Heart right ventricle (tissue), 16 donors: ENCODE measurements at regions not wholly inside any gene's neighbourhood (a gene's known extent, or its start where the extent isn't known, plus 50 kb on each side); places are given as distances from the start of the nearest gene placed in this dataset.

Experiments
- ATAC-seq, 8 donors: fragments of 200-7000 bp; cut with Tn5 transposase; one replicate each; pipeline ENCODE4 v1.9.1; 2020; ENCODE audit warnings: mild to moderate bottlenecking in 8 of 8, moderate library complexity in 8 of 8, moderate number of reproducible peaks in 1 of 8
- DNase-seq, 2 donors: peaks; one replicate each; pipeline ENCODE4 v3.0.0-alpha.2; 2020
- H3K27ac ChIP-seq, 10 donors: fragments of 200-600 bp; sonication (generic) in 2 of 10; one replicate each; pipeline versions ENCODE4 v1.5.0 to v1.8.0; 2020 to 2022; ENCODE audit warnings: mild to moderate bottlenecking in 3 of 10
- H3K27me3 ChIP-seq, 7 donors: fragments of 200-600 bp; one replicate each; pipeline ENCODE4 v1.8.0; 2021 to 2022; ENCODE audit warnings: mild to moderate bottlenecking in 2 of 7
- H3K36me3 ChIP-seq, 9 donors: fragments of 200-600 bp; sonication (generic) in 1 of 9; one replicate each; pipeline versions ENCODE4 v1.5.0 to v1.8.0; 2020 to 2022; ENCODE audit warnings: mild to moderate bottlenecking in 2 of 9
- H3K4me1 ChIP-seq, 9 donors: fragments of 200-600 bp; sonication (generic) in 1 of 9; one replicate each; pipeline versions ENCODE4 v1.5.0 to v1.8.0; 2020 to 2022; ENCODE audit warnings: mild to moderate bottlenecking in 4 of 9
- H3K4me3 ChIP-seq, 10 donors: fragments of 200-600 bp; sonication (generic) in 2 of 10; one replicate each; pipeline versions ENCODE4 v1.5.0 to v1.8.0; 2020 to 2022; ENCODE audit warnings: mild to moderate bottlenecking in 7 of 10, moderate library complexity in 2 of 10
- H3K9me3 ChIP-seq, 11 donors: fragments of 200-600 bp in 10 of 11; sonication (generic) in 2 of 11; one replicate each; pipeline versions ENCODE4 v1.5.0 to v1.8.0; 2013 to 2022; ENCODE audit warnings: mild to moderate bottlenecking in 2 of 11, control low read depth in 1 of 11, moderate library complexity in 1 of 11
- CTCF ChIP-seq, 9 donors: fragments of 200-600 bp; sonication (generic) in 2 of 9; IDR thresholded peaks; one replicate each; pipeline versions ENCODE4 v1.5.0 to v1.8.0; 2021 to 2022; ENCODE audit warnings: antibody characterized with exemption in 9 of 9, mild to moderate bottlenecking in 5 of 9, moderate library complexity in 1 of 9
- WGBS, 2 donors: extraction: QIAGEN DNeasy Blood & Tissue Kit; methylation state at CpG; one replicate each; pipeline ENCODE4 v1.1.7; 2013; ENCODE audit warnings: inconsistent platforms in 1 of 2; 5-methylcytosine and 5-hydroxymethylcytosine counted together
- intact Hi-C, 10 donors: fragments of 100-400 bp; cut with DNase I; formaldehyde crosslinking; loops; one replicate each; pipeline versions ENCODE4 v1.11.1 to v1.14.2; 2022
- donor health status: Arrhythmogenic right ventricular cardiomyopathy.
- donor health status: ischemic (EF 13 %, LVEDD 7.1; RV severe dilation, severe dysfunction).
- donor health status: healthy with polysubstance abuse.
- donor health status: DM: no; HTN: yes; CAD: no.
- donor health status: DM: no; HTN: no; CAD: no.
- donor health status: ischemic (EF 25% LVEDD 6.9; RV normal size, moderate dysfunction).
- donor health status: ischemic (EF 25% LVEDD 5.7; RV mildly dilated, moderate dysfunction).
- donor health status: healthy.
- donor health status: DM: yes; HTN: yes; CAD: no.
- donor health status: Ischemic cardiomyopathy.
- donor health status: ischemic (EF 35%, LVEDD 5.7; RV mildly dilated, moderate dysfunction).
- donor health status: nonischemic (EF 11% LVEDD 7.7; RV severe dilation, severe dysfunction).
- donor health status: DM: yes; HTN: yes; CAD: no.
- donor health status: PGD.
- donor health status: ischemic (EF 29% LVEDD 5.4; RV normal size, mild dysfunction).
- donor health status: nonischemic (EF 23%, LVEDD 6.1; RV moderate dilation, normal function).

DNA sequence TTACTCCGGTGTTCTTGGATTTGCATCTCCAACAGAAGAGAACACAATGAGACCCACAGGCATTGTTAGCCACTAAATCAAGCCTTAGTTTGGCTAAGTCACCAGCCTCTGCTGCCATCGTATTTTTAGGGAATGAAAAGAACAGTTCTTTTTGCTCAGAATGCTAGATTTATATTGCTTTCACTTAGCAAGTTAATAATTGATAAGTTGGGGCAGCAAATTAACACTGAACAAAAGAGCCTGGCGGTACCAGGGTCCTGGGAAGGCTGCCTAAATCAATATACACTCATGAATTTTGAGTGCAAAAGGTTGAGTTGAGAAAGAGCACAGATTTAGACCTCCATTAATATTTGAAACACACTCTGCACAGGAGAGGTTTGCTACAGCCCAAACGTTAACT lies 767.7 kb downstream of the TYW1 start:
- ATAC-seq (no peak), DNase-seq (no peak)
- 70 to 74% methylated on average over 4 of the region's 4 CpGs for WGBS, 2 donors
- Histone ChIP-seq H3K36me3 (no peaks in the 10 kb centered on the region), H3K4me1 (no peaks in the 10 kb centered on the region), H3K27me3 (peaks cover 0 to 6% (median 4%) of the 10 kb centered on the region in 7 donors), H3K27ac (no peak overlapping the region), H3K9me3 (peaks cover 0 to 17% (median 0%) of the 10 kb centered on the region in 11 donors), H3K4me3 (no peak overlapping the region)
- intact Hi-C loops, result no loop called here
- TF ChIP-seq CTCF (IDR thresholded peaks at IDR 0.05), result no peak

- ATAC-seq, result no peak
- intact Hi-C loops, result no loop called here
- TF ChIP-seq CTCF (IDR thresholded peaks at IDR 0.05), result no peak
- no peaks in the 10 kb centered on the region for H3K36me3 ChIP-seq
- H3K4me1 ChIP-seq, result no peaks in the 10 kb centered on the region
- DNase-seq, result no peak
- peaks cover 0 to 16% (median 0%) of the 10 kb centered on the region in 11 donors for H3K9me3 ChIP-seq
- H3K4me3 ChIP-seq, result no peak overlapping the region
- 81% methylated on average over 6 of the region's 6 CpGs for WGBS, 2 donors
- no peak overlapping the region for H3K27ac ChIP-seq
- peaks cover 0 to 15% (median 4%) of the 10 kb centered on the region in 7 donors for H3K27me3 ChIP-seq
These were observed 769.0 kb downstream of the TYW1 start for GRCh38 chr7:67765481-67766175.

GRCh38 chr7:67766906-67767410 lies 770.3 kb downstream of the TYW1 start:
- WGBS, 2 donors, result 89 to 92% methylated on average over 4 of the region's 4 CpGs
- intact Hi-C loops, result no loop called here
- H3K9me3 ChIP-seq, result peaks cover 0 to 12% (median 0%) of the 10 kb centered on the region in 11 donors
- DNase-seq, result no peak
- no peak overlapping the region for H3K4me3 ChIP-seq
- no peaks in the 10 kb centered on the region for H3K4me1 ChIP-seq
- no peaks in the 10 kb centered on the region for H3K36me3 ChIP-seq
- peaks cover 0 to 20% (median 12%) of the 10 kb centered on the region in 7 donors for H3K27me3 ChIP-seq
- no peak overlapping the region for H3K27ac ChIP-seq
- ATAC-seq, result no peak
- no peak for TF ChIP-seq CTCF (IDR thresholded peaks at IDR 0.05)

DNA sequence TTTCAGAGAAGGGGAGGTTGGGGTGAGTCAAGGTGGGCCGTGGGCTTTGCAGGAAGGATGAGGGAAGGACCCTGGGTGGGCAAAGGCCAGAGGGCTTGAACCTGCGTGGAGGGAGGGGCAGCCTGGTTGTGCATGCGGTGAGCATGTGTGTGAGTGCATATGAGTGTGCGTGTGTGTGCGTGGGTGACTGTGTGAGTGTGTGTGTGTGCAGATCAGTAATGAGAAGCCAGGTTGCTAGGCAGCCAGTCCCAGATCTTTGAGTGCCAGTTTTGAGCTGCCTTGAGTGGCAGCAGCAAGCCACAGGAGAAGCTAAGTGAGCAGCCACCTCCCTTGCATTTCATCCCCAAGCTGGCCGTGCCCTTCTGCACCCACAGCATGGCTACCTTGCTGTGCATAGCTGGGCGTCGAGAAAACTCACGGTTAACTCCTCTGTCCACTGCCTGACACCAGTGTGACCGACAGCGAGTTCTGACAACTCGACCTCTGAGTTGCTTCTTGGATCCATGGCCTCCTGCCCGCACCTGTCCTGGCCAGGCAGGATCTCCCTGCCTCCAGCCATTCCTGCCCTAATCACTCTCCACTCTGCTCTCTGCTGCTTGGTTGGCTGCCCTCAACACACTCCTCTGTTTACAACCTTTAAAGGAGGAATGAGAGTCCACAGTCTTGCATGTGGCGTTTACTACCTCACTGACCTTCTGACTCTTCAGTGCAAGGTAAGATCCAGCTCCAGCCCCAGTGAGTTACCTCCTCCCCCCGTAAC lies 775.4 kb downstream of the TYW1 start:
- WGBS, 2 donors, result 78 to 80% methylated on average over 15 of the region's 15 CpGs
- no peak overlapping the region for H3K4me3 ChIP-seq
- no peaks in the 10 kb centered on the region for H3K36me3 ChIP-seq
- H3K9me3 ChIP-seq, result peaks cover 0 to 5% (median 0%) of the 10 kb centered on the region in 11 donors
- intact Hi-C loops, result no loop called here
- TF ChIP-seq CTCF (IDR thresholded peaks at IDR 0.05), result no peak
- no peak overlapping the region for H3K27ac ChIP-seq
- DNase-seq (no peak), ATAC-seq (no peak)
- no peaks in the 10 kb centered on the region for H3K4me1 ChIP-seq
- peaks cover 0 to 39% (median 21%) of the 10 kb centered on the region in 7 donors for H3K27me3 ChIP-seq
